Keratinocyte (primary cell): ENCODE measurements at regions not wholly inside any gene's neighbourhood (a gene's known extent, or its start where the extent isn't known, plus 50 kb on each side); places are given as distances from the start of the nearest gene placed in this dataset.

ENCODE experiments used
- DNase-seq: peaks from one replicate; pipeline ENCODE4 v3.0.0-alpha.2; 2011; ENCODE audit warnings: low read depth, missing footprints, low spot score
- FAIRE-seq: peaks from 2 replicates; lab custom pipeline; 2011; peaks lifted over from hg19 to GRCh38; lab: Jason Lieb, UNC
- H2AFZ ChIP-seq: 2 replicates; pipeline ENCODE4 v1.6.0; 2012; ENCODE audit warnings: low read length, control low read depth, inconsistent platforms; ENCODE audit not compliant: control insufficient read depth
- H3K27ac ChIP-seq: 2 replicates; pipeline ENCODE4 v1.5.1; 2011; ENCODE audit warnings: low read length; ENCODE audit not compliant: control insufficient read depth, insufficient read depth
- H3K27me3 ChIP-seq: 3 replicates; pipeline ENCODE4 v1.6.0; 2011; ENCODE audit warnings: low read length; ENCODE audit not compliant: control insufficient read depth, insufficient read depth; ENCODE audit errors: extremely low read depth
- H3K36me3 ChIP-seq, 2 experiments: 2 replicates in 1 of 2; 3 replicates in 1 of 2; pipeline ENCODE4 v1.5.1; 2011; ENCODE audit warnings: low read length in 2 of 2, mild to moderate bottlenecking in 1 of 2; ENCODE audit not compliant: control insufficient read depth in 2 of 2, insufficient read depth in 2 of 2; ENCODE audit errors: extremely low read depth in 1 of 2
- H3K4me1 ChIP-seq: 3 replicates; pipeline ENCODE4 v1.5.1; 2011; ENCODE audit warnings: low read length; ENCODE audit not compliant: control insufficient read depth, insufficient read depth; ENCODE audit errors: extremely low read depth
- H3K4me2 ChIP-seq: 3 replicates; pipeline ENCODE4 v1.6.0; 2011; ENCODE audit warnings: low read depth, low read length; ENCODE audit not compliant: control insufficient read depth, insufficient read depth; ENCODE audit errors: extremely low read depth
- H3K4me3 ChIP-seq, 3 experiments: fragments of 200-600 bp in 1 of 3; sonication (generic) in 1 of 3; 2 replicates in 2 of 3; 3 replicates in 1 of 3; pipeline ENCODE4 v1.5.1; 2011 to 2016; ENCODE audit warnings: low read length in 3 of 3, mild to moderate bottlenecking in 3 of 3, control low read depth in 2 of 3, inconsistent platforms in 1 of 3, low read depth in 1 of 3, mixed read lengths in 1 of 3, mixed run types in 1 of 3, moderate library complexity in 1 of 3; ENCODE audit not compliant: control insufficient read depth in 2 of 3, insufficient read depth in 2 of 3; ENCODE audit errors: extremely low read depth in 1 of 3
- H3K79me2 ChIP-seq: 2 replicates; pipeline ENCODE4 v1.6.0; 2012; ENCODE audit warnings: low read length; ENCODE audit not compliant: control insufficient read depth, insufficient read depth
- H3K9ac ChIP-seq: 3 replicates; pipeline ENCODE4 v1.6.0; 2011; ENCODE audit warnings: low read length; ENCODE audit not compliant: control insufficient read depth, insufficient read depth; ENCODE audit errors: extremely low read depth
- H3K9me1 ChIP-seq: 3 replicates; pipeline ENCODE4 v1.6.0; 2011; ENCODE audit warnings: low read length; ENCODE audit not compliant: control insufficient read depth, insufficient read depth; ENCODE audit errors: extremely low read depth
- H3K9me3 ChIP-seq: 2 replicates; pipeline ENCODE4 v1.5.1; 2012; ENCODE audit warnings: low read depth, low read length; ENCODE audit not compliant: control insufficient read depth
- H4K20me1 ChIP-seq: 3 replicates; pipeline ENCODE4 v1.6.0; 2011; ENCODE audit warnings: low read length; ENCODE audit not compliant: control insufficient read depth, insufficient read depth; ENCODE audit errors: extremely low read depth
- EZH2 ChIP-seq: IDR thresholded peaks from one replicate; pipeline ENCODE4 v1.6.1; 2012; ENCODE audit warnings: inconsistent platforms, mild to moderate bottlenecking, low read length, moderate library complexity
- dilution Hi-C: fragments of 300-500 bp; cut with MboI; formaldehyde crosslinking; loops from one replicate; pipeline ENCODE4 v1.7.0; 2020; ENCODE audit warnings: low sequenced_read_pairs; ENCODE audit not compliant: extremely low pct_ligation_motif_present
- TF ChIP-seq, protein P1 (sequence below), 3 experiments: IDR thresholded peaks in 1 of 3; conservative IDR thresholded peaks in 1 of 3; optimal IDR thresholded peaks in 1 of 3; 2 replicates in 2 of 3; 3 replicates in 1 of 3; pipeline versions ENCODE3 to v1.5.1; 2011; ENCODE audit warnings: low read length in 3 of 3, mild to moderate bottlenecking in 3 of 3, moderate library complexity in 2 of 3, control low read depth in 1 of 3, inconsistent platforms in 1 of 3; ENCODE audit not compliant: insufficient read depth in 2 of 3; ENCODE audit errors: extremely low read depth in 1 of 3

DNA sequence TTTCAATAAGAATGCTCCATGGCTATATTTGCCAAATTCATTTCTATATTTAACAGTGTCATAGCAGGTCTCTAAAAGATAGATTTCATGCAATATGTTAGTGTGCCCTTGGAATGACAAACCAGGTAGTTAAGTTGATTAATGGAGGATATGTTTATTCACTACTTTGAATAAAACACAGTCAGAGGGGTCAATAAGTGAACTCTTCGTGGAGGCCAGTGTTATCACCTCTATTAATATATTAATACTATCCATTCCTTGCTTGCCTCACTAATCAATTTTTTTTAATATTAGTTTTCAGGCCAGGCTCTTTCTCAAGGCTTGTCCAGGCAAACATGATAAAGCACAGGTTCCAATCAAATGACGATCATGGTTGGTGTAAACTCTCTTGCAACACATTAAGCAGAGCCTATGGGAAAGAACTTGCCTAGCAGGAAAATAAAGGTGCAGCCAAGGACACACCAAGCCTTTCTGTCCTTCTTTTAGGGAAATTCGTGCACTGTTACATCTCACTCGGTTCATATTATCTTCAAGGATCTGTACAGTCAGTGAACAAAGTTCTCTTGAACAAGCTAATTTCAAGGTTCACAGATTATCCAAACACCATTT, 144.7 kb downstream of the DCK start:
- Histone ChIP-seq H3K4me3 (no peak overlapping the region), H3K9ac (no peak overlapping the region), H3K27me3 (no peaks in the 10 kb centered on the region), H3K9me3 (no peaks in the 10 kb centered on the region), H3K79me2 (no peaks in the 10 kb centered on the region), H3K4me2 (no peak overlapping the region), H3K9me1 (no peaks in the 10 kb centered on the region), H3K4me1 (no peaks in the 10 kb centered on the region), H4K20me1 (no peaks in the 10 kb centered on the region), H2AFZ (no peak overlapping the region), H3K27ac (no peak overlapping the region), H3K36me3 (no peaks in the 10 kb centered on the region)
- no peak for FAIRE-seq
- dilution Hi-C loops = no loop called here
- DNase-seq = no peak
- TF ChIP-seq, protein P1, sequence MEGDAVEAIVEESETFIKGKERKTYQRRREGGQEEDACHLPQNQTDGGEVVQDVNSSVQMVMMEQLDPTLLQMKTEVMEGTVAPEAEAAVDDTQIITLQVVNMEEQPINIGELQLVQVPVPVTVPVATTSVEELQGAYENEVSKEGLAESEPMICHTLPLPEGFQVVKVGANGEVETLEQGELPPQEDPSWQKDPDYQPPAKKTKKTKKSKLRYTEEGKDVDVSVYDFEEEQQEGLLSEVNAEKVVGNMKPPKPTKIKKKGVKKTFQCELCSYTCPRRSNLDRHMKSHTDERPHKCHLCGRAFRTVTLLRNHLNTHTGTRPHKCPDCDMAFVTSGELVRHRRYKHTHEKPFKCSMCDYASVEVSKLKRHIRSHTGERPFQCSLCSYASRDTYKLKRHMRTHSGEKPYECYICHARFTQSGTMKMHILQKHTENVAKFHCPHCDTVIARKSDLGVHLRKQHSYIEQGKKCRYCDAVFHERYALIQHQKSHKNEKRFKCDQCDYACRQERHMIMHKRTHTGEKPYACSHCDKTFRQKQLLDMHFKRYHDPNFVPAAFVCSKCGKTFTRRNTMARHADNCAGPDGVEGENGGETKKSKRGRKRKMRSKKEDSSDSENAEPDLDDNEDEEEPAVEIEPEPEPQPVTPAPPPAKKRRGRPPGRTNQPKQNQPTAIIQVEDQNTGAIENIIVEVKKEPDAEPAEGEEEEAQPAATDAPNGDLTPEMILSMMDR (optimal IDR thresholded peaks at IDR 0.05 in 1 of 3, IDR thresholded peaks at IDR 0.05 in 1 of 3, conservative IDR thresholded peaks at IDR 0.05 in 1 of 3; ENCODE audit: extremely low read depth in 1 of 3, insufficient read depth in 2 of 3, low read length in 3 of 3) = no peak
- TF ChIP-seq EZH2 = no peak

DNA sequence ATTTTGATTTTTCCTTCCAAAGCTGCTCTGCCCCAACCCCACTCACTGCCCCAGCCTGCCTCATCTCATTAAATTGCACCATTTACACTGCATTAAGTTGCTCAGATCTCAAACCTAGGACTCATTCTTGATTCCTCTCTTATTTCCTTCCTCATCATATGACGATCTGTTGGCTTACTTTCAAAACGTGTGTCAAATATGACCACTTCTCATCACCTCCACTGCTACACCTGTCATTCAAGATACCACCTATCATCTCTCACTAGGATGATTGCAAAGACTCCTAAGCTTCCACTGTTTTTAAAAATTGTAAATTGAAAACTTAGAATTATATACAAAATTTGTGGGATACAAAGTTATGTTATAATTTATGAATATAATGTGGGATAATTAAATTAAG, 147.1 kb downstream of the DCK start:
- H2AFZ ChIP-seq = no peak overlapping the region
- dilution Hi-C loops = no loop called here
- H3K9me1 ChIP-seq = no peaks in the 10 kb centered on the region
- H3K36me3 ChIP-seq = no peaks in the 10 kb centered on the region
- no peaks in the 10 kb centered on the region for H3K4me1 ChIP-seq
- no peak for DNase-seq
- H3K4me2 ChIP-seq = no peak overlapping the region
- no peaks in the 10 kb centered on the region for H4K20me1 ChIP-seq
- no peaks in the 10 kb centered on the region for H3K79me2 ChIP-seq
- H3K4me3 ChIP-seq = no peak overlapping the region
- TF ChIP-seq, protein P1 (optimal IDR thresholded peaks at IDR 0.05 in 1 of 3, IDR thresholded peaks at IDR 0.05 in 1 of 3, conservative IDR thresholded peaks at IDR 0.05 in 1 of 3; ENCODE audit: extremely low read depth in 1 of 3, insufficient read depth in 2 of 3, low read length in 3 of 3) = no peak
- TF ChIP-seq EZH2 = no peak
- H3K9ac ChIP-seq = no peak overlapping the region
- no peaks in the 10 kb centered on the region for H3K9me3 ChIP-seq
- no peak for FAIRE-seq
- no peaks in the 10 kb centered on the region for H3K27me3 ChIP-seq
- H3K27ac ChIP-seq = no peak overlapping the region
